ENCODE measurements at regions not wholly inside any gene's neighbourhood (a gene's known extent, or its start where the extent isn't known, plus 50 kb on each side); places are given as distances from the start of the nearest gene placed in this dataset.

DNA sequence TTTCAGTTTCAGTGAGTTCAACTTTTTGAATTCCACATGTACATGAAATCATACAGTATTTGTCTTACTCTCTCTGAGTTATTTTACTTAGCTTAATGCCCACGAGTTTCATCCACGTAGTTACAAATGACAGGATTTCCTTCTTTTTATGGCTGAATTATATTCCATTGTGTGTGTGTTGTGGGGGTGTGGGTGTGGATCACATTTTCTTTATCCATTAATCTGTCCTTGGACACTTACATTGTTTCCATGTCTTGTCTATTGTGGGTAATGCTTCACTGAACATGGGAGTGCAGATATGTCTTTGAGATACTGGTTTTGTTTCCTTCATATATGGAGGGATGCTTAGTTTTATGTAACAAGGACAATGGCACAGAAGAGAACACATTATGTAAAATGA, 63.5 kb upstream of the TMTC1 start:
- Histone ChIP-seq H4K20me1 (no peaks in the 10 kb centered on the region), H3K4me1 (no peaks in the 10 kb centered on the region), H3K9ac (no peak overlapping the region), H3K27me3 (no peaks in the 10 kb centered on the region), H3K4me3 (no peak overlapping the region), H3K4me2 (no peak overlapping the region), H3K9me3 (replicated peaks in 1 of 11) (peaks cover 7 to 18% (median 12%) of the 10 kb centered on the region in 11 experiments; a peak in 17 of 22 replicates), H3K27ac (no peak overlapping the region), H3K36me3 (no peaks in the 10 kb centered on the region)
- TF ChIP-seq Cebpa-rat (IDR thresholded peaks at IDR 0.05), result no peak

DNA sequence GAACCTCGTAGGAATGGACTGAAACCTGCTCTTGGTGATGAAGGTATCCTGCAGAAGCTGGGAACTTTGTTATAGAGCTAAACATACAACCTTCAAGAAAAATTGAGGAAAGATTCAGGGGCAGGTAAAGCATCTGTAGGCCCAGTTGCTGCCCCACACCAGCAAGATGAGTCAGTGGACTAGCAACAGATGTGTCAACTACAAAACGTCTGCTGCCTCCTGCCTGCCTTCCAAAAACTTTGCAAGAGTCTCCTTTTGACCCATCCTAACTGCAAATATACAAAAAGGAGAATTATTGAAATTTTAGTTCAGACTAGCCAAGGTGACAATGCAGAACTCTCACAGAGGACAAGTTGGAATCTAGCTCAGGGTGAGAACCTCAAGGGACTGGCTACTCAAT, 60.9 kb upstream of the TMTC1 start:
- H3K4me1 ChIP-seq, result no peaks in the 10 kb centered on the region

DNA sequence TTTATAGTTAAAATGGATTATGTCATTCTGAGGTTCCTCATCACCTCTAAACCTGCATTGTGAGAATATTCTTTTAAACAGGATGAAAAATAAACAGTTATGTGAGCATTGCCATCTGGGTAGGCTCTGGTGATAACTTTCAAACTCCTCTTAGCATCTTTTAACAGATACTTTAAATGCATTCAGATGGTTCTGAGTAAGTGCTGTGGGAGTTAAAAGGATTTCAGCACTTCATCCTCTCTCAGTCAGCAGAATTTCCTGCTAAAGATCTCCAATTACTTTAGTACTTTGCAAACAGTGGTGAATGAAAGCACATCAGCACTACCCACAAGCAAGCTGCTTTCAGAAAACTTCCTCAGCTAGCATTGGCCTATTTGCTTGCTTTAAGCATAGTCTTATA, 59.3 kb upstream of the TMTC1 start:
- Histone ChIP-seq H3K4me3 (no peak overlapping the region), H4K20me1 (no peaks in the 10 kb centered on the region), H3K9ac (no peak overlapping the region), H3K4me1 (no peaks in the 10 kb centered on the region), H3K36me3 (no peaks in the 10 kb centered on the region), H3K4me2 (no peak overlapping the region), H3K27me3 (no peaks in the 10 kb centered on the region), H3K27ac (no peak overlapping the region), H3K9me3 (replicated peaks in 1 of 11) (peaks cover 3 to 26% (median 17%) of the 10 kb centered on the region in 11 experiments; a peak in 19 of 22 replicates)
- no peak for TF ChIP-seq Cebpa-rat (IDR thresholded peaks at IDR 0.05)

More for the DNA sequence above, 60.9 kb upstream of the TMTC1 start:
- Histone ChIP-seq H4K20me1 (no peaks in the 10 kb centered on the region), H3K9me3 (replicated peaks in 1 of 11) (peaks cover 8 to 25% (median 20%) of the 10 kb centered on the region in 11 experiments; a peak in 18 of 22 replicates), H3K4me2 (no peak overlapping the region), H3K27ac (no peak overlapping the region), H3K27me3 (no peaks in the 10 kb centered on the region), H3K4me3 (no peak overlapping the region), H3K36me3 (no peaks in the 10 kb centered on the region), H3K9ac (no peak overlapping the region)
- TF ChIP-seq Cebpa-rat (IDR thresholded peaks at IDR 0.05), result no peak

DNA sequence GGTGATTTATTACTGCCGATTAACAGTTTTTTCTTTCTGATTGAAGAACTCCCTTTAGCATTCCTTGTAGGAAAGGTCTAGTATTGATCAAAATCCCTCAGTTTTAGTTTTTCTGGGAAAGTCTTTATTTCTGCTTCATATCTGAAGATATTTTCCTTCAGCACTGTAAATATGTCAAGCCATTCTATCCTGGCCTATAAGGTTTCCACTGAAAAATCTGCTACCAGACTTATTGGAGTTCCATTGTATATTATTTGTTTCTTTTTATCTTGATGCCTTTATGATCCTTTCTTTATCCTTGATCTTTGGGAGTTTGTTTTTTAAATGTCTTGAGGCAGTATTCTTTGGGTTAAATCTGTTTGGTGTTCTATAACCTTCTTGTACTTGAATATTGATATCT, 55.0 kb upstream of the TMTC1 start:
- Histone ChIP-seq H3K9ac (no peak overlapping the region), H3K4me3 (no peak overlapping the region), H3K27me3 (no peaks in the 10 kb centered on the region), H3K36me3 (no peaks in the 10 kb centered on the region), H4K20me1 (no peaks in the 10 kb centered on the region), H3K27ac (no peak overlapping the region), H3K4me2 (no peak overlapping the region), H3K9me3 (replicated peaks in 1 of 11) (peaks cover 3 to 28% (median 16%) of the 10 kb centered on the region in 11 experiments; a peak in 18 of 22 replicates), H3K4me1 (no peaks in the 10 kb centered on the region)
- TF ChIP-seq Cebpa-rat (IDR thresholded peaks at IDR 0.05), result no peak
